ENCODE measurements at regions not wholly inside any gene's neighbourhood (a gene's known extent, or its start where the extent isn't known, plus 50 kb on each side); places are given as distances from the start of the nearest gene placed in this dataset.

- TF ChIP-seq CTCF (IDR thresholded peaks at IDR 0.05; ENCODE audit: poor library complexity, severe bottlenecking) = no peak
- DNase-seq (ENCODE audit: low spot score) (no peak), ATAC-seq (ENCODE audit: low read depth) (no peak)
- Histone ChIP-seq H3K27me3 (ENCODE audit: insufficient read depth, poor library complexity, severe bottlenecking) (no peaks in the 10 kb centered on the region), H3K27ac (ENCODE audit: poor library complexity, severe bottlenecking) (no peak overlapping the region), H3K4me3 (ENCODE audit: severe bottlenecking) (no peak overlapping the region), H3K4me1 (ENCODE audit: insufficient read depth, poor library complexity, severe bottlenecking) (no peaks in the 10 kb centered on the region), H3K9me3 (ENCODE audit: severe bottlenecking) (no peaks in the 10 kb centered on the region), H3K36me3 (ENCODE audit: low read depth) (no peaks in the 10 kb centered on the region)
These were observed 478.5 kb downstream of the ADGRL2 start for GRCh38 chr1:82279241-82279640.

GRCh38 chr1:82273816-82274215 is 473.1 kb downstream of the ADGRL2 start:
- no peaks in the 10 kb centered on the region for H3K27me3 ChIP-seq (ENCODE audit: insufficient read depth, poor library complexity, severe bottlenecking)
- TF ChIP-seq CTCF (IDR thresholded peaks at IDR 0.05; ENCODE audit: poor library complexity, severe bottlenecking) = no peak
- no peak for DNase-seq (ENCODE audit: low spot score)
- no peaks in the 10 kb centered on the region for H3K36me3 ChIP-seq (ENCODE audit: low read depth)
- ATAC-seq (ENCODE audit: low read depth) = no peak
- no peak overlapping the region for H3K4me3 ChIP-seq (ENCODE audit: severe bottlenecking)
- no peak overlapping the region for H3K27ac ChIP-seq (ENCODE audit: poor library complexity, severe bottlenecking)
- peaks cover 9% of the 10 kb centered on the region for H3K4me1 ChIP-seq (ENCODE audit: insufficient read depth, poor library complexity, severe bottlenecking)
- H3K9me3 ChIP-seq (ENCODE audit: severe bottlenecking) = no peaks in the 10 kb centered on the region

- no peaks in the 10 kb centered on the region for H3K36me3 ChIP-seq (ENCODE audit: low read depth)
- H3K27ac ChIP-seq (ENCODE audit: poor library complexity, severe bottlenecking) = peak overlapping the region; percentile 25
- H3K4me3 ChIP-seq (ENCODE audit: severe bottlenecking) = no peak overlapping the region
- H3K4me1 ChIP-seq (ENCODE audit: insufficient read depth, poor library complexity, severe bottlenecking) = peaks cover 9% of the 10 kb centered on the region
- ATAC-seq (ENCODE audit: low read depth) (peak; percentile 99), DNase-seq (ENCODE audit: low spot score) (no peak)
- no peaks in the 10 kb centered on the region for H3K9me3 ChIP-seq (ENCODE audit: severe bottlenecking)
- TF ChIP-seq CTCF (IDR thresholded peaks at IDR 0.05; ENCODE audit: poor library complexity, severe bottlenecking) = no peak
- no peaks in the 10 kb centered on the region for H3K27me3 ChIP-seq (ENCODE audit: insufficient read depth, poor library complexity, severe bottlenecking)
These were observed 468.7 kb downstream of the ADGRL2 start for GRCh38 chr1:82269431-82269830.

GRCh38 chr1:82268826-82269225 is 468.1 kb downstream of the ADGRL2 start:
- peaks cover 9% of the 10 kb centered on the region for H3K4me1 ChIP-seq (ENCODE audit: insufficient read depth, poor library complexity, severe bottlenecking)
- peak overlapping the region; percentile 25 for H3K27ac ChIP-seq (ENCODE audit: poor library complexity, severe bottlenecking)
- no peaks in the 10 kb centered on the region for H3K36me3 ChIP-seq (ENCODE audit: low read depth)
- H3K9me3 ChIP-seq (ENCODE audit: severe bottlenecking) = no peaks in the 10 kb centered on the region
- no peaks in the 10 kb centered on the region for H3K27me3 ChIP-seq (ENCODE audit: insufficient read depth, poor library complexity, severe bottlenecking)
- DNase-seq (ENCODE audit: low spot score) = no peak
- no peak for ATAC-seq (ENCODE audit: low read depth)
- no peak for TF ChIP-seq CTCF (IDR thresholded peaks at IDR 0.05; ENCODE audit: poor library complexity, severe bottlenecking)
- no peak overlapping the region for H3K4me3 ChIP-seq (ENCODE audit: severe bottlenecking)

GRCh38 chr1:82266351-82266750 is 465.6 kb downstream of the ADGRL2 start:
- Histone ChIP-seq H3K36me3 (ENCODE audit: low read depth) (no peaks in the 10 kb centered on the region), H3K27ac (ENCODE audit: poor library complexity, severe bottlenecking) (no peak overlapping the region), H3K4me3 (ENCODE audit: severe bottlenecking) (no peak overlapping the region), H3K4me1 (ENCODE audit: insufficient read depth, poor library complexity, severe bottlenecking) (peaks cover 9% of the 10 kb centered on the region), H3K27me3 (ENCODE audit: insufficient read depth, poor library complexity, severe bottlenecking) (no peaks in the 10 kb centered on the region), H3K9me3 (ENCODE audit: severe bottlenecking) (no peaks in the 10 kb centered on the region)
- DNase-seq (ENCODE audit: low spot score) (no peak), ATAC-seq (ENCODE audit: low read depth) (no peak)
- no peak for TF ChIP-seq CTCF (IDR thresholded peaks at IDR 0.05; ENCODE audit: poor library complexity, severe bottlenecking)
